HEK293 (cell line): ENCODE measurements at regions not wholly inside any gene's neighbourhood (a gene's known extent, or its start where the extent isn't known, plus 50 kb on each side); places are given as distances from the start of the nearest gene placed in this dataset.

Experiments
- CTCF ChIP-seq: fragments of 450-650 bp; formaldehyde crosslinking; IDR thresholded peaks from 2 replicates; pipeline ENCODE4 v1.5.1; 2016; ENCODE audit warnings: missing biosample characterization, missing genetic modification characterization
- SP3 ChIP-seq: fragments of 450-650 bp; formaldehyde crosslinking; IDR thresholded peaks from 2 replicates; pipeline ENCODE4 v1.5.1; 2016; ENCODE audit warnings: missing biosample characterization, missing genetic modification characterization
- YY2 ChIP-seq: fragments of 450-650 bp; formaldehyde crosslinking; IDR thresholded peaks from 2 replicates; pipeline ENCODE4 v1.5.1; 2016; ENCODE audit warnings: missing biosample characterization, missing genetic modification characterization
- ZBTB10 ChIP-seq: fragments of 450-650 bp; formaldehyde crosslinking; IDR thresholded peaks from 2 replicates; pipeline ENCODE4 v1.5.1; 2016; ENCODE audit warnings: missing biosample characterization, missing genetic modification characterization
- ZBTB20 ChIP-seq: fragments of 450-650 bp; formaldehyde crosslinking; IDR thresholded peaks from 2 replicates; pipeline ENCODE4 v1.5.1; 2016; ENCODE audit warnings: missing biosample characterization, missing genetic modification characterization
- ZNF324 ChIP-seq: fragments of 450-650 bp; formaldehyde crosslinking; IDR thresholded peaks from 2 replicates; pipeline ENCODE4 v1.5.1; 2016; ENCODE audit warnings: missing biosample characterization, missing genetic modification characterization
- ZNF549 ChIP-seq: fragments of 450-650 bp; IDR thresholded peaks from 2 replicates; pipeline ENCODE4 v1.5.1; 2018; ENCODE audit warnings: missing biosample characterization, missing genetic modification characterization, mild to moderate bottlenecking, inconsistent platforms, moderate library complexity
- ZNF639 ChIP-seq: fragments of 450-650 bp; formaldehyde crosslinking; IDR thresholded peaks from 2 replicates; pipeline ENCODE4 v1.5.1; 2016; ENCODE audit warnings: missing biosample characterization, missing genetic modification characterization
- ZNF704 ChIP-seq: fragments of 450-650 bp; formaldehyde crosslinking; IDR thresholded peaks from 2 replicates; pipeline ENCODE4 v1.5.1; 2016; ENCODE audit warnings: missing biosample characterization, missing genetic modification characterization

GRCh38 chrX:16310326-16310725, 143.0 kb downstream of the MAGEB17 start:
- no peak for TF ChIP-seq ZNF639 (tag by site-specific recombination)
- no peak for TF ChIP-seq ZBTB10 (tag by site-specific recombination)
- no peak for TF ChIP-seq CTCF (tag by site-specific recombination)
- no peak for TF ChIP-seq SP3 (tag by site-specific recombination)
- no peak for TF ChIP-seq ZNF704 (tag by site-specific recombination)
- no peak for TF ChIP-seq ZBTB20 (tag by site-specific recombination)
- TF ChIP-seq ZNF324 (tag by site-specific recombination) = no peak
- TF ChIP-seq ZNF549 (tag by site-specific recombination) = no peak
- TF ChIP-seq YY2 (tag by site-specific recombination) = no peak
